Astrocyte (in vitro differentiated cells and primary cell): ENCODE measurements at regions not wholly inside any gene's neighbourhood (a gene's known extent, or its start where the extent isn't known, plus 50 kb on each side); places are given as distances from the start of the nearest gene placed in this dataset.

Source experiments
- DNase-seq: peaks from one replicate; pipeline ENCODE4 v3.0.0-alpha.2; 2010; ENCODE audit warnings: low read depth
- FAIRE-seq: peaks from 2 replicates; lab custom pipeline; 2011; peaks lifted over from hg19 to GRCh38; lab: Jason Lieb, UNC
- H2AFZ ChIP-seq: 2 replicates; pipeline ENCODE4 v1.6.0; 2012; ENCODE audit warnings: low read depth, low read length, inconsistent platforms
- H3K27ac ChIP-seq: 2 replicates; pipeline ENCODE4 v1.5.1; 2011; ENCODE audit warnings: low read depth, low read length, inconsistent platforms
- H3K27me3 ChIP-seq: 2 replicates; pipeline ENCODE4 v1.6.0; 2011; ENCODE audit warnings: low read length, inconsistent platforms; ENCODE audit not compliant: insufficient read depth
- H3K36me3 ChIP-seq: 2 replicates; pipeline ENCODE4 v1.5.1; 2011; ENCODE audit warnings: low read length, inconsistent platforms; ENCODE audit not compliant: insufficient read depth
- H3K4me1 ChIP-seq: 2 replicates; pipeline ENCODE4 v1.5.1; 2011; ENCODE audit warnings: low read length, inconsistent platforms; ENCODE audit not compliant: insufficient read depth
- H3K4me2 ChIP-seq: 2 replicates; pipeline ENCODE4 v1.6.0; 2012; ENCODE audit warnings: low read length, inconsistent platforms
- H3K4me3 ChIP-seq: 2 replicates; pipeline ENCODE4 v1.5.1; 2011; ENCODE audit warnings: low read depth, mild to moderate bottlenecking, low read length, inconsistent platforms; ENCODE audit not compliant: insufficient read depth
- H3K79me2 ChIP-seq: 2 replicates; pipeline ENCODE4 v1.6.0; 2012; ENCODE audit warnings: mild to moderate bottlenecking, low read length, inconsistent platforms; ENCODE audit not compliant: insufficient read depth
- H3K9ac ChIP-seq: 2 replicates; pipeline ENCODE4 v1.6.0; 2012; ENCODE audit warnings: mild to moderate bottlenecking, low read length, inconsistent platforms
- H3K9me3 ChIP-seq: 2 replicates; pipeline ENCODE4 v1.5.1; 2012; ENCODE audit warnings: low read depth, mild to moderate bottlenecking, low read length, inconsistent platforms; ENCODE audit not compliant: insufficient read depth
- H4K20me1 ChIP-seq: 2 replicates; pipeline ENCODE4 v1.6.0; 2012; ENCODE audit warnings: low read length, inconsistent platforms; ENCODE audit not compliant: insufficient read depth
- H3K27ac Mint-ChIP-seq: one replicate; pipeline ENCODE4 v1.8.0; 2021; ENCODE audit warnings: mild to moderate bottlenecking, mixed read lengths; ENCODE audit not compliant: unreplicated experiment
- H3K27me3 Mint-ChIP-seq: one replicate; pipeline ENCODE4 v1.8.0; 2021; ENCODE audit warnings: low read depth, mixed read lengths; ENCODE audit not compliant: unreplicated experiment
- H3K36me3 Mint-ChIP-seq: one replicate; pipeline ENCODE4 v1.8.0; 2021; ENCODE audit warnings: low read depth, mixed read lengths; ENCODE audit not compliant: unreplicated experiment
- H3K4me1 Mint-ChIP-seq: one replicate; pipeline ENCODE4 v1.8.0; 2021; ENCODE audit warnings: low read depth, mixed read lengths; ENCODE audit not compliant: unreplicated experiment
- H3K4me3 Mint-ChIP-seq: one replicate; pipeline ENCODE4 v1.8.0; 2021; ENCODE audit warnings: mild to moderate bottlenecking, moderate library complexity, mixed read lengths; ENCODE audit not compliant: unreplicated experiment
- H3K9me3 Mint-ChIP-seq: one replicate; pipeline ENCODE4 v1.8.0; 2021; ENCODE audit warnings: mild to moderate bottlenecking, mixed read lengths; ENCODE audit not compliant: unreplicated experiment
- EZH2 ChIP-seq: IDR thresholded peaks from 2 replicates; pipeline ENCODE4 v1.6.1; 2012; ENCODE audit warnings: mild to moderate bottlenecking, low read length, inconsistent platforms; ENCODE audit not compliant: insufficient read depth
- TF ChIP-seq, protein P1 (sequence below): IDR thresholded peaks from 2 replicates; pipeline ENCODE4 v1.5.1; 2011; ENCODE audit warnings: low read depth, mild to moderate bottlenecking, inconsistent platforms, low read length, moderate library complexity; ENCODE audit not compliant: insufficient read depth

DNA sequence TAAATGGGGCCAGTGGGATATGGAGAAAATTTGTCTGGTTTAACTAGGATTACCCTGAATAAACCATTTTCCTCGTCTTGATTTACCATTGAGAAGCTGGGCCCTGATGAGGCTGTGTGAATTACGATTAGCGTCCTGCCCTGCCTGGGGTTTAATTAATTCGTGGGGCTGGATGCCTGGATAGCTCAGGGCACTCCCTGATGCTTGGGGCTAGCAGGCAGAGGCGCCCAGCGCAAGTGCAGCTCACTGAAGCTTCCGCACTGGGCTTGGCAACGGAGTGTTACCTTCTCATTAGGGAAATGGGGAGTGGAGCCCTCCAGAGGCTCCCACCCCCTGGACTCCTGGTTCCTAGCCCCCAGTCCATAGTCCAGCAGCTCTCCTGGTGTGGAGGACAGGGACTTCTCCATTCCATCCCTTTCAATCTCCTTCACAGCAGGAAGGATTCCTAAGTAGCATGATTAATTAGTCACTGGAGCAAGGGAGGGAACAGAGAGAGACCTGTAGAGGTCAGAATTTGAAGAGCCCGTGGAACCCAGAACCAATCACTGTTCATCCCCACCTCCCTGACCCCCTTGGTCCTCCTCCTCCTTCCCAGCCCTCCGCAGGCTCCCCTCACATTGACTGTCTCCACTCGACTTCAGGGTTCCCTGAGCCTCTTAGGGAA lies 107.2 kb downstream of the UQCRFS1 start:
- FAIRE-seq = no peak
- H3K4me2 ChIP-seq = no peak overlapping the region
- H3K27ac Mint-ChIP-seq = no peak overlapping the region
- no peak for TF ChIP-seq EZH2
- TF ChIP-seq, protein P1, sequence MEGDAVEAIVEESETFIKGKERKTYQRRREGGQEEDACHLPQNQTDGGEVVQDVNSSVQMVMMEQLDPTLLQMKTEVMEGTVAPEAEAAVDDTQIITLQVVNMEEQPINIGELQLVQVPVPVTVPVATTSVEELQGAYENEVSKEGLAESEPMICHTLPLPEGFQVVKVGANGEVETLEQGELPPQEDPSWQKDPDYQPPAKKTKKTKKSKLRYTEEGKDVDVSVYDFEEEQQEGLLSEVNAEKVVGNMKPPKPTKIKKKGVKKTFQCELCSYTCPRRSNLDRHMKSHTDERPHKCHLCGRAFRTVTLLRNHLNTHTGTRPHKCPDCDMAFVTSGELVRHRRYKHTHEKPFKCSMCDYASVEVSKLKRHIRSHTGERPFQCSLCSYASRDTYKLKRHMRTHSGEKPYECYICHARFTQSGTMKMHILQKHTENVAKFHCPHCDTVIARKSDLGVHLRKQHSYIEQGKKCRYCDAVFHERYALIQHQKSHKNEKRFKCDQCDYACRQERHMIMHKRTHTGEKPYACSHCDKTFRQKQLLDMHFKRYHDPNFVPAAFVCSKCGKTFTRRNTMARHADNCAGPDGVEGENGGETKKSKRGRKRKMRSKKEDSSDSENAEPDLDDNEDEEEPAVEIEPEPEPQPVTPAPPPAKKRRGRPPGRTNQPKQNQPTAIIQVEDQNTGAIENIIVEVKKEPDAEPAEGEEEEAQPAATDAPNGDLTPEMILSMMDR = no peak
- no peaks in the 10 kb centered on the region for H4K20me1 ChIP-seq
- H2AFZ ChIP-seq = no peak overlapping the region
- no peak overlapping the region for H3K4me3 ChIP-seq
- H3K36me3 Mint-ChIP-seq = no peaks in the 10 kb centered on the region
- no peaks in the 10 kb centered on the region for H3K27me3 ChIP-seq
- no peaks in the 10 kb centered on the region for H3K36me3 ChIP-seq
- peaks cover 32% of the 10 kb centered on the region for H3K27me3 Mint-ChIP-seq
- H3K79me2 ChIP-seq = no peaks in the 10 kb centered on the region
- H3K9ac ChIP-seq = no peak overlapping the region
- DNase-seq = no peak
- H3K4me1 ChIP-seq = no peaks in the 10 kb centered on the region
- H3K4me3 Mint-ChIP-seq = no peak overlapping the region
- H3K27ac ChIP-seq = no peak overlapping the region
- H3K9me3 Mint-ChIP-seq = peaks cover 4% of the 10 kb centered on the region
- no peaks in the 10 kb centered on the region for H3K4me1 Mint-ChIP-seq
- H3K9me3 ChIP-seq = peaks cover 17% of the 10 kb centered on the region

DNA sequence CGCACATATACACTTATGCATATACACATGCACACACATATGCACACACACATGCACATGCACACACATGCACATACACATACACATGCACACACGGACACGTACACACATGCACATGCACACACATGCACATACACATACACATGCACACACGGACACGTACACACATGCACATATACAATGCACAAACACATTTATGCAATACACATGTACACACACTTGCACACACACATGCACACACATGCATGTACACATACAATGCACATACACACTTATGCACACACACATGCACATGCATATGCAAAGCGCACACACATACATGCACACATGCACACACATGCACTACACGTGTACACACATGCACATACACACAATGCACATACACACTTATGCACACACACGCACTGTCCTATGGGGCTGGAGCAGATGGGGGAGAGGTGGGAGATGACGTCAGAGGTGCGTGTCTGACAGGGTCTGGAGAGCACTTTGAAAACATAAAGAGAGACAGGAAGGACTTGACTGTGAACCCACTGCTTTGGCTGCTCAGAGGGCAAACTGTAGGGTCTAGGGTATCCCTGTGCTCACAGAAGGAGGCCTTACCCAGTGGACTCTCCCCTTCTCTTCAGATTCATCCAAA lies 108.2 kb downstream of the UQCRFS1 start:
- H3K9me3 ChIP-seq = peaks cover 17% of the 10 kb centered on the region
- no peaks in the 10 kb centered on the region for H3K36me3 ChIP-seq
- H3K27ac ChIP-seq = no peak overlapping the region
- Mint-ChIP-seq H3K4me3 (no peak overlapping the region), H3K27me3 (peaks cover 29% of the 10 kb centered on the region), H3K9me3 (peaks cover 4% of the 10 kb centered on the region), H3K36me3 (no peaks in the 10 kb centered on the region), H3K27ac (no peak overlapping the region), H3K4me1 (peaks cover 2% of the 10 kb centered on the region)
- H4K20me1 ChIP-seq = no peaks in the 10 kb centered on the region
- H3K27me3 ChIP-seq = no peaks in the 10 kb centered on the region
- DNase-seq = no peak
- no peaks in the 10 kb centered on the region for H3K79me2 ChIP-seq
- no peak overlapping the region for H3K4me3 ChIP-seq
- TF ChIP-seq, protein P1 = no peak
- TF ChIP-seq EZH2 = no peak
- FAIRE-seq = no peak
- no peak overlapping the region for H2AFZ ChIP-seq
- H3K4me1 ChIP-seq = no peaks in the 10 kb centered on the region
- no peak overlapping the region for H3K9ac ChIP-seq
- no peak overlapping the region for H3K4me2 ChIP-seq

DNA sequence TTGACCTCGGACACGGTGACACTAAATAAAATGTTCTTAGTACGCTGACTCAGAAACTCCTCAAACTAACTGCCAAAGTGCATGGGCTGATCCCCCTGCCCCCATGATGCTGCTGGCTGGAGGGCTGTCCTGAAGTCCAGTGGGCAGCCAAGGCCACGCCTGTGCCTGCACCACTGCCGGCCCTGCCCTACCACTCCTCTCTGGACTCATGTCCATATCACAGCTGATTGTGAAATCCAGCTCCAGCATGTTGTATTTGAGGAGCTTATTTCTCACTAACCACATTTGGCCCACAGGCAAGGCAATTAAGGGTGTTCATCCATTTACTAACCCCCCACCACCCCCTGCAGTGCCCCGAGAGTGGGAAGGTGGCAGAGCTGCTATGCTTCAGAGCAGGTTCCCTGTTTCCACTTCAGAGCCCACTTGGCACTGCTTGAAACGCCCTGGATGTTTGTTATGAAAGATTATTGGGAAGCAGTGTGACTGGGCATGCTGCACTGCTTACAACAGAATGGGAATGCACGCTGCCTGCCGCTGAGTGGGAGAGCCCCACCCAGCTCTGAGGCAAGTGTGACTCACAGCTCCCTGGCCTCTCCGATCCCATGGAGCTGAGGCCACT lies 114.0 kb downstream of the UQCRFS1 start:
- Mint-ChIP-seq H3K9me3 (peaks cover 4% of the 10 kb centered on the region), H3K27me3 (peaks cover 26% of the 10 kb centered on the region), H3K4me1 (peaks cover 13% of the 10 kb centered on the region), H3K27ac (peak overlapping the region; percentile 83), H3K36me3 (no peaks in the 10 kb centered on the region), H3K4me3 (no peak overlapping the region)
- Histone ChIP-seq H3K9me3 (peaks cover 18% of the 10 kb centered on the region), H3K9ac (no peak overlapping the region), H3K4me3 (no peak overlapping the region), H4K20me1 (no peaks in the 10 kb centered on the region), H3K36me3 (no peaks in the 10 kb centered on the region), H3K4me1 (no peaks in the 10 kb centered on the region), H2AFZ (no peak overlapping the region), H3K27me3 (no peaks in the 10 kb centered on the region), H3K79me2 (no peaks in the 10 kb centered on the region), H3K27ac (no peak overlapping the region), H3K4me2 (no peak overlapping the region)
- FAIRE-seq (peak; percentile 74), DNase-seq (no peak)
- no peak for TF ChIP-seq EZH2
- TF ChIP-seq, protein P1 = no peak
